ENCODE measurements at regions not wholly inside any gene's neighbourhood (a gene's known extent, or its start where the extent isn't known, plus 50 kb on each side); places are given as distances from the start of the nearest gene placed in this dataset.

DNA sequence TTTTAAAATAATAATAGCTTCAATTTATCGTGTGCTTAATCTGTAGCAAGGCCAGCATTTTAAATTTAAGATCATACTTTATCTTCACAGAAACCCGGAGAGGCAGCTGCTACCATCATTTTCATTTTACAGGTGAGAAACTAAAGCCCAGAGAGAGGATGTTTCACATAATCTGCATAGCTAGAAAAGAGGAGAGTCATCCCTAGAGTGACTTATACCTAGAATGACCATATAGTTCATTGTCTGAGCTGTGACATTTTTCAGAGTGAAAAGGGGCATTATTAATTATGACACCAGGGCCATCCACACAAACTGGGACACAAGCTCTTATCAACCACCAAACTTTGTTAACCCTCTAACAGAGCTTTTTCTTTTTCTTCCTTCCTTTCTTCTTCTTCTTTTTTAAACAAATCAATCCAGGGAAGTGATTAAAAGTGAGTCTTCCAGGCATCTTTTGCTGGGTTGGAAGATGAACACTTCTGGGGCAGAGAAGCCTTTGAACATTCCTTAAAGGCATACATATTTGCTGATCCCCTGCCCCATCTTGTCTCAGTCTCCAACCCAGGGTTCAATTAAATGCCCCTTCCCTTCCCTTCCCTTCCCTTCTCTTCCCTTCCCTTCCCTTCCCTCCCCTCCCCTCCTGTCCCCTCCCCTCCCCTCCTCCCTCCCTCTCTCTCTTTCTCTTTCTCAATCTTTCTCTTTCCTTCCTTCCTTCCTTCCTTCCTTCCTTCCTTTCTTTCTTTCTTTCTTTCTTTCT is 272.5 kb upstream of the JAG1 start:
- H2AFZ ChIP-seq (ENCODE audit: low read depth), result no peak overlapping the region
- H3K4me1 ChIP-seq (ENCODE audit: control insufficient read depth in 1 of 2, insufficient read depth in 2 of 2, low read depth in 1 of 2, low read length in 1 of 2), result no peaks in the 10 kb centered on the region
- WGBS (ENCODE audit: low lambda C conversion rate), result 42% methylated on average over 2 of the region's 2 CpGs
- POLR2A ChIA-PET, result no interaction called here
- H3F3A ChIP-seq (replicated peaks; ENCODE audit: insufficient read depth), result no peaks in the 10 kb centered on the region
- H3K4me3 ChIP-seq (ENCODE audit: low read depth in 2 of 2, low read length in 1 of 2), result no peak overlapping the region
- TF ChIP-seq FOXJ3 (CRISPR knock-in tag; IDR thresholded peaks at IDR 0.05), result no peak
- no peak overlapping the region for H3K27ac ChIP-seq (ENCODE audit: low read depth in 2 of 2, low read length in 1 of 2)
- H3K9me3 ChIP-seq, result no peaks in the 10 kb centered on the region
- no peaks in the 10 kb centered on the region for H3K9me2 ChIP-seq
- H3K9ac ChIP-seq, result no peak overlapping the region
- no peaks in the 10 kb centered on the region for H3K79me2 ChIP-seq (ENCODE audit: insufficient read depth)
- DNase-seq, result no peak
- no peaks in the 10 kb centered on the region for H3K36me3 ChIP-seq (replicated peaks in 1 of 2; ENCODE audit: control insufficient read depth in 1 of 2, insufficient read depth in 2 of 2, low read length in 1 of 2)
- H3K4me2 ChIP-seq, result no peak overlapping the region
- CTCF ChIA-PET, result no interaction called here
- no peaks in the 10 kb centered on the region for H3K27me3 ChIP-seq (ENCODE audit: insufficient read depth)
- no peaks in the 10 kb centered on the region for H4K20me1 ChIP-seq (ENCODE audit: insufficient read depth)

DNA sequence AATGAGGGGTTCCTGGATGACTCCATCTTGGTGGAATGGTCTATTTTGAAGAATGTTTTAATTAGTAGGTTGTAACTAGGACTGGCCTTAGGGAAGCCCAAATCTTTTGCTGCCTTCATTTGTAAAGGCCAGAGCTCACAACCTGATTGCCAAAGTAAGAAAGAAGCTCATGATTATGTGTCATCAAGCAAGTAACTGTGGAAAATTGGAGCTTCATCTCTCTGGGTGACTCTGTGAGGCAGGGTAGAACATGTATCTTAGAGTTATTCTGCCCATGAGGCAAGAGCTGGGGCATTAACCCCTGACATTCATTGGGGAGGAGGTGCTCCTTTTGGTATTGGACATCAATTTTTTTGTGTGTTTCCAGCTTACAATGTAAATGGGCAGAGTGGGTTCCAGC is 273.9 kb upstream of the JAG1 start:
- Histone ChIP-seq H2AFZ (ENCODE audit: low read depth) (no peak overlapping the region), H3K9me3 (no peaks in the 10 kb centered on the region), H3K9ac (no peak overlapping the region), H4K20me1 (ENCODE audit: insufficient read depth) (no peaks in the 10 kb centered on the region), H3K27ac (ENCODE audit: low read depth in 2 of 2, low read length in 1 of 2) (no peak overlapping the region), H3K4me3 (ENCODE audit: low read depth in 2 of 2, low read length in 1 of 2) (no peak overlapping the region), H3K27me3 (ENCODE audit: insufficient read depth) (no peaks in the 10 kb centered on the region), H3F3A (replicated peaks; ENCODE audit: insufficient read depth) (no peaks in the 10 kb centered on the region), H3K4me1 (ENCODE audit: control insufficient read depth in 1 of 2, insufficient read depth in 2 of 2, low read depth in 1 of 2, low read length in 1 of 2) (no peaks in the 10 kb centered on the region), H3K79me2 (ENCODE audit: insufficient read depth) (no peaks in the 10 kb centered on the region), H3K36me3 (replicated peaks in 1 of 2; ENCODE audit: control insufficient read depth in 1 of 2, insufficient read depth in 2 of 2, low read length in 1 of 2) (no peaks in the 10 kb centered on the region), H3K9me2 (no peaks in the 10 kb centered on the region), H3K4me2 (no peak overlapping the region)
- ChIA-PET CTCF (no interaction called here), POLR2A (no interaction called here)
- TF ChIP-seq POLR2AphosphoS5 (IDR thresholded peaks at IDR 0.05; ENCODE audit: low read depth, low read length) (no peak), RCOR1 (IDR thresholded peaks at IDR 0.05; ENCODE audit: low read length) (no peak), NFIC (IDR thresholded peaks at IDR 0.05; ENCODE audit: borderline replicate concordance) (no peak), FOSL2 (IDR thresholded peaks at IDR 0.05; ENCODE audit: borderline replicate concordance, low read depth) (no peak)
- TF ChIP-seq, protein P1, sequence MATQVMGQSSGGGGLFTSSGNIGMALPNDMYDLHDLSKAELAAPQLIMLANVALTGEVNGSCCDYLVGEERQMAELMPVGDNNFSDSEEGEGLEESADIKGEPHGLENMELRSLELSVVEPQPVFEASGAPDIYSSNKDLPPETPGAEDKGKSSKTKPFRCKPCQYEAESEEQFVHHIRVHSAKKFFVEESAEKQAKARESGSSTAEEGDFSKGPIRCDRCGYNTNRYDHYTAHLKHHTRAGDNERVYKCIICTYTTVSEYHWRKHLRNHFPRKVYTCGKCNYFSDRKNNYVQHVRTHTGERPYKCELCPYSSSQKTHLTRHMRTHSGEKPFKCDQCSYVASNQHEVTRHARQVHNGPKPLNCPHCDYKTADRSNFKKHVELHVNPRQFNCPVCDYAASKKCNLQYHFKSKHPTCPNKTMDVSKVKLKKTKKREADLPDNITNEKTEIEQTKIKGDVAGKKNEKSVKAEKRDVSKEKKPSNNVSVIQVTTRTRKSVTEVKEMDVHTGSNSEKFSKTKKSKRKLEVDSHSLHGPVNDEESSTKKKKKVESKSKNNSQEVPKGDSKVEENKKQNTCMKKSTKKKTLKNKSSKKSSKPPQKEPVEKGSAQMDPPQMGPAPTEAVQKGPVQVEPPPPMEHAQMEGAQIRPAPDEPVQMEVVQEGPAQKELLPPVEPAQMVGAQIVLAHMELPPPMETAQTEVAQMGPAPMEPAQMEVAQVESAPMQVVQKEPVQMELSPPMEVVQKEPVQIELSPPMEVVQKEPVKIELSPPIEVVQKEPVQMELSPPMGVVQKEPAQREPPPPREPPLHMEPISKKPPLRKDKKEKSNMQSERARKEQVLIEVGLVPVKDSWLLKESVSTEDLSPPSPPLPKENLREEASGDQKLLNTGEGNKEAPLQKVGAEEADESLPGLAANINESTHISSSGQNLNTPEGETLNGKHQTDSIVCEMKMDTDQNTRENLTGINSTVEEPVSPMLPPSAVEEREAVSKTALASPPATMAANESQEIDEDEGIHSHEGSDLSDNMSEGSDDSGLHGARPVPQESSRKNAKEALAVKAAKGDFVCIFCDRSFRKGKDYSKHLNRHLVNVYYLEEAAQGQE (IDR thresholded peaks at IDR 0.05; ENCODE audit: low read depth, low read length), result no peak
- DNase-seq, result no peak
